Spleen (tissue), 11 donors: ENCODE measurements at regions not wholly inside any gene's neighbourhood (a gene's known extent, or its start where the extent isn't known, plus 50 kb on each side); places are given as distances from the start of the nearest gene placed in this dataset.

Experiments
- DNase-seq: peaks from one replicate; pipeline ENCODE4 v3.0.0-alpha.2; 2020
- H3K27ac ChIP-seq, 8 donors: fragments of 200-600 bp; sonication (generic) in 7 of 8; 1 replicate in 4 of 8; 2 replicates in 4 of 8; pipeline versions ENCODE4 v1.5.0 to v1.8.0; 2016 to 2021; ENCODE audit warnings: inconsistent platforms in 4 of 8, mild to moderate bottlenecking in 4 of 8, moderate library complexity in 1 of 8
- H3K27me3 ChIP-seq, 7 donors: fragments of 200-600 bp; sonication (generic) in 6 of 7; replicated peaks in 1 of 7; 1 replicate in 4 of 7; 2 replicates in 3 of 7; pipeline versions ENCODE4 v1.5.0 to v1.8.0; 2016 to 2021; ENCODE audit warnings: inconsistent platforms in 3 of 7, mild to moderate bottlenecking in 1 of 7
- H3K36me3 ChIP-seq, 6 donors: fragments of 200-600 bp; sonication (generic) in 5 of 6; 1 replicate in 4 of 6; 2 replicates in 2 of 6; pipeline versions ENCODE4 v1.5.0 to v1.8.0; 2016 to 2021; ENCODE audit warnings: inconsistent platforms in 2 of 6
- H3K4me1 ChIP-seq, 6 donors: fragments of 200-600 bp; sonication (generic) in 5 of 6; 1 replicate in 3 of 6; 2 replicates in 3 of 6; pipeline versions ENCODE4 v1.5.0 to v1.8.0; 2016 to 2021; ENCODE audit warnings: inconsistent platforms in 3 of 6
- H3K4me3 ChIP-seq, 8 donors: fragments of 200-600 bp; sonication (generic) in 7 of 8; 1 replicate in 4 of 8; 2 replicates in 4 of 8; pipeline versions ENCODE4 v1.5.0 to v1.8.0; 2016 to 2021; ENCODE audit warnings: inconsistent platforms in 4 of 8, mild to moderate bottlenecking in 4 of 8, moderate library complexity in 2 of 8
- H3K9me3 ChIP-seq, 8 donors: fragments of 200-600 bp; sonication (generic) in 7 of 8; 1 replicate in 4 of 8; 2 replicates in 4 of 8; pipeline versions ENCODE4 v1.5.0 to v1.8.0; 2016 to 2021; ENCODE audit warnings: inconsistent platforms in 4 of 8
- POLR2A ChIP-seq, 3 donors: fragments of 450-650 bp; IDR thresholded peaks; one replicate each; pipeline ENCODE4 v1.5.1; 2017; ENCODE audit warnings: antibody characterized with exemption in 3 of 3, mild to moderate bottlenecking in 1 of 3
- POLR2AphosphoS5 ChIP-seq, 3 donors: sonication (generic); formaldehyde crosslinking; IDR thresholded peaks; one replicate each; pipeline ENCODE4 v1.5.1; 2017; ENCODE audit warnings: antibody characterized with exemption in 3 of 3
- WGBS, 5 donors: extraction: QIAGEN DNeasy Blood & Tissue Kit in 3 of 5; methylation state at CpG; one replicate each; pipeline versions ENCODE4 v1.1.5 to v1.1.7; 2013 to 2018; 5-methylcytosine and 5-hydroxymethylcytosine counted together
- intact Hi-C: fragments of 100-400 bp; cut with DNase I; formaldehyde crosslinking; loops from one replicate; pipeline ENCODE4 v1.15.0; 2023; ENCODE audit warnings: low total_unique reads
- TF ChIP-seq, protein P1 (sequence below), 11 experiments: fragments of 200-600 bp in 7 of 11; fragments of 450-650 bp in 4 of 11; sonication (generic) in 4 of 11; IDR thresholded peaks in 8 of 11; conservative IDR thresholded peaks in 3 of 11; 1 replicate in 7 of 11; 2 replicates in 4 of 11; pipeline versions ENCODE4 v1.4.0 to v1.8.0; 2016 to 2021; ENCODE audit warnings: antibody characterized with exemption in 11 of 11, inconsistent platforms in 4 of 11, mild to moderate bottlenecking in 1 of 11
- donor health status: healthy with polysubstance abuse.
- donor health status: DM: no; HTN: no; CAD: no; lungs with moderate emphysema.
- donor health status: DM: no; HTN: no; CAD: no.
- donor health status: Bipolar disorder and iron deficiency.
- donor health status: healthy.
- donor health status: DM: no; HTN: no; CAD: no.
- donor health status: DM: yes; HTN: yes; CAD: no.

DNA sequence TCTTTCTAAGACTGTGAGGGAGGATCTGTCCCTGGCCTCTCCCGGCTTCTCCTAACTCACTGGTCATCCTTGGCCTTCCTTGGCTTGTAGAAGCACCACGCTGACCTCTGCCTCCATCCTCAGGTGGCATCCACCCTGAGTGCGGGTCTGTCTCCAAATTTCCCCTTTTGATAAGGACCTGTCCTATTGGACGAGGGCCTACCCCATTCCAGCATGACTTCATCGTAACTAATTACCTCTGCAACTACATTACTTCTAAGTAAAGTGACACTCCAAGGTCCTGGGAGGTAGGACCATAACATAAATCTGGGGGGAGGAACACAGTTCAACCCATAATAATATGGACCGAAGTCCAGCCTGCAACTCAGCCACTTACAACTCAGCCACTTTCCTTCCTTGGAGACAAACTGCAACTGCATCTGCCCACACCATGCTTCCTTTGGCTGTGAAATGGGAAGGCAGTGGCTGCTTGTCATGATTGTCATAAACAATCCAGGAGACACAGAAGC lies 229.6 kb upstream of the DIO3 start:
- WGBS, 5 donors = 81 to 88% (median 84%) methylated on average over 6 of the region's 6 CpGs
- intact Hi-C loops = no loop called here
- no peak for TF ChIP-seq POLR2A (IDR thresholded peaks at IDR 0.05)
- TF ChIP-seq, protein P1, sequence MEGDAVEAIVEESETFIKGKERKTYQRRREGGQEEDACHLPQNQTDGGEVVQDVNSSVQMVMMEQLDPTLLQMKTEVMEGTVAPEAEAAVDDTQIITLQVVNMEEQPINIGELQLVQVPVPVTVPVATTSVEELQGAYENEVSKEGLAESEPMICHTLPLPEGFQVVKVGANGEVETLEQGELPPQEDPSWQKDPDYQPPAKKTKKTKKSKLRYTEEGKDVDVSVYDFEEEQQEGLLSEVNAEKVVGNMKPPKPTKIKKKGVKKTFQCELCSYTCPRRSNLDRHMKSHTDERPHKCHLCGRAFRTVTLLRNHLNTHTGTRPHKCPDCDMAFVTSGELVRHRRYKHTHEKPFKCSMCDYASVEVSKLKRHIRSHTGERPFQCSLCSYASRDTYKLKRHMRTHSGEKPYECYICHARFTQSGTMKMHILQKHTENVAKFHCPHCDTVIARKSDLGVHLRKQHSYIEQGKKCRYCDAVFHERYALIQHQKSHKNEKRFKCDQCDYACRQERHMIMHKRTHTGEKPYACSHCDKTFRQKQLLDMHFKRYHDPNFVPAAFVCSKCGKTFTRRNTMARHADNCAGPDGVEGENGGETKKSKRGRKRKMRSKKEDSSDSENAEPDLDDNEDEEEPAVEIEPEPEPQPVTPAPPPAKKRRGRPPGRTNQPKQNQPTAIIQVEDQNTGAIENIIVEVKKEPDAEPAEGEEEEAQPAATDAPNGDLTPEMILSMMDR (IDR thresholded peaks at IDR 0.05 in 8 of 11, conservative IDR thresholded peaks at IDR 0.05 in 3 of 11) = no peak
- no peak for TF ChIP-seq POLR2AphosphoS5 (IDR thresholded peaks at IDR 0.05)
- no peak for DNase-seq
- H3K27me3 ChIP-seq = peaks cover 0 to 22% (median 0%) of the 10 kb centered on the region in 7 donors
- no peak overlapping the region for H3K27ac ChIP-seq
- no peaks in the 10 kb centered on the region for H3K9me3 ChIP-seq
- H3K4me3 ChIP-seq = no peak overlapping the region
- H3K4me1 ChIP-seq = no peaks in the 10 kb centered on the region
- H3K36me3 ChIP-seq = no peaks in the 10 kb centered on the region

- no peak overlapping the region for H3K27ac ChIP-seq
- DNase-seq = no peak
- H3K4me3 ChIP-seq = no peak overlapping the region
- WGBS, 5 donors = 62 to 72% (median 70%) methylated on average over 8 of the region's 8 CpGs
- no peaks in the 10 kb centered on the region for H3K4me1 ChIP-seq
- intact Hi-C loops = no loop called here
- TF ChIP-seq, protein P1 (IDR thresholded peaks at IDR 0.05 in 8 of 11, conservative IDR thresholded peaks at IDR 0.05 in 3 of 11) = no peak
- TF ChIP-seq POLR2A (IDR thresholded peaks at IDR 0.05) (no peak), POLR2AphosphoS5 (IDR thresholded peaks at IDR 0.05) (no peak)
- H3K9me3 ChIP-seq = no peaks in the 10 kb centered on the region
- peaks cover 0 to 28% (median 0%) of the 10 kb centered on the region in 7 donors for H3K27me3 ChIP-seq
- H3K36me3 ChIP-seq = no peaks in the 10 kb centered on the region
Observed at GRCh38 chr14:101332281-101332680, 229.0 kb upstream of the DIO3 start.

GRCh38 chr14:101333335-101334280 lies 227.7 kb upstream of the DIO3 start:
- TF ChIP-seq POLR2AphosphoS5 (IDR thresholded peaks at IDR 0.05) = no peak
- no peak for TF ChIP-seq POLR2A (IDR thresholded peaks at IDR 0.05)
- TF ChIP-seq, protein P1 (IDR thresholded peaks at IDR 0.05 in 8 of 11, conservative IDR thresholded peaks at IDR 0.05 in 3 of 11) = no peak
- Histone ChIP-seq H3K4me1 (no peaks in the 10 kb centered on the region), H3K36me3 (no peaks in the 10 kb centered on the region), H3K27me3 (peaks cover 0 to 37% (median 0%) of the 10 kb centered on the region in 7 donors), H3K27ac (no peak overlapping the region), H3K9me3 (no peaks in the 10 kb centered on the region), H3K4me3 (no peak overlapping the region)
- WGBS, 5 donors = 79 to 87% (median 83%) methylated on average over 18 to 20 of the region's 20 CpGs
- intact Hi-C loops = no loop called here
- no peak for DNase-seq

DNA sequence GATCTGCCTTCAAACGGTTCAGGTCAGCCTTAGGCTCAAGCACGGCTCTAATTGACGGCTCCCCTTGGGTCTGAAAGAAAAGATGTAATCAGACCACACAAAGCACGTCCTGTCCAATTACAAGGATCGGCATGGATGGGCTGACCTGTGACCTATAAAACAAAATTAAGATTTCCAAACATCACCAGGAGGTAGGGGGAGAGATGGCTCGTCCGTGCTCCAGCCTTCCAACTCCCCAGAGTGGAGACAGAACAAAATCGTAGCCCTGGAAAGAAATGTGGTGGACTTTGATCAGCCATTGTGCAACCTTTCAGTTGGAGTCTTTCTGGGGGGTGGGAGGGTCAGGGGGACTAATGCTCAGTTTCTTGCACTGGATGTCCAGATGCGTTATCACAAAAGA lies 226.6 kb upstream of the DIO3 start:
- no peak overlapping the region for H3K4me3 ChIP-seq
- no peaks in the 10 kb centered on the region for H3K4me1 ChIP-seq
- intact Hi-C loops = no loop called here
- TF ChIP-seq POLR2AphosphoS5 (IDR thresholded peaks at IDR 0.05) (no peak), POLR2A (IDR thresholded peaks at IDR 0.05) (no peak)
- TF ChIP-seq, protein P1 (IDR thresholded peaks at IDR 0.05 in 8 of 11, conservative IDR thresholded peaks at IDR 0.05 in 3 of 11) = no peak
- peaks cover 0 to 48% (median 0%) of the 10 kb centered on the region in 7 donors for H3K27me3 ChIP-seq
- H3K27ac ChIP-seq = no peak overlapping the region
- 74 to 88% (median 84%) methylated on average over 9 of the region's 9 CpGs for WGBS, 5 donors
- H3K36me3 ChIP-seq = no peaks in the 10 kb centered on the region
- DNase-seq = no peak
- H3K9me3 ChIP-seq = no peaks in the 10 kb centered on the region
